ENCODE measurements at regions not wholly inside any gene's neighbourhood (a gene's known extent, or its start where the extent isn't known, plus 50 kb on each side); places are given as distances from the start of the nearest gene placed in this dataset.

GRCh38 chr7:155360495-155361345 lies 63.0 kb downstream of the INSIG1 start:
- no peak for DNase-seq (ENCODE audit: low read depth)

- DNase-seq (ENCODE audit: low read depth): no peak
These were observed 63.6 kb downstream of the INSIG1 start for GRCh38 chr7:155361346-155361680.

- DNase-seq (ENCODE audit: low read depth): no peak
These were observed 64.3 kb downstream of the INSIG1 start for GRCh38 chr7:155361947-155362346.

- DNase-seq (ENCODE audit: low read depth): no peak
These were observed 64.9 kb downstream of the INSIG1 start for GRCh38 chr7:155362380-155363145.

GRCh38 chr7:155363146-155363539 lies 65.5 kb downstream of the INSIG1 start:
- no peak for DNase-seq (ENCODE audit: low read depth)

- no peak for DNase-seq (ENCODE audit: low read depth)
These were observed 66.3 kb downstream of the INSIG1 start for GRCh38 chr7:155363852-155364600.

- no peak for DNase-seq (ENCODE audit: low read depth)
These were observed 67.6 kb downstream of the INSIG1 start for GRCh38 chr7:155365146-155365874.

- no peak for DNase-seq (ENCODE audit: low read depth)
These were observed 71.4 kb downstream of the INSIG1 start for GRCh38 chr7:155368894-155369600.

GRCh38 chr7:155369766-155370165 lies 72.1 kb downstream of the INSIG1 start:
- DNase-seq (ENCODE audit: low read depth): no peak

GRCh38 chr7:155371331-155371883 lies 73.7 kb downstream of the INSIG1 start:
- DNase-seq (ENCODE audit: low read depth): no peak

GRCh38 chr7:155371884-155372781 lies 74.5 kb downstream of the INSIG1 start:
- no peak for DNase-seq (ENCODE audit: low read depth)

GRCh38 chr7:155372782-155373358 lies 75.2 kb downstream of the INSIG1 start:
- no peak for DNase-seq (ENCODE audit: low read depth)

GRCh38 chr7:155373359-155374273 lies 75.9 kb downstream of the INSIG1 start:
- no peak for DNase-seq (ENCODE audit: low read depth)

GRCh38 chr7:155374276-155375252 lies 76.9 kb downstream of the INSIG1 start:
- DNase-seq (ENCODE audit: low read depth): no peak

GRCh38 chr7:155375337-155376277 lies 77.9 kb downstream of the INSIG1 start:
- DNase-seq (ENCODE audit: low read depth): peak; percentile 29

Measured in HT1080 (cell line).